HG03280 (cell line): ENCODE measurements at regions not wholly inside any gene's neighbourhood (a gene's known extent, or its start where the extent isn't known, plus 50 kb on each side); places are given as distances from the start of the nearest gene placed in this dataset.
"Not testable (repeated sequence)": the region's sequence is repeated elsewhere in the genome, so short reads cannot be mapped to it uniquely, and the experiment has no call there.

Experiments used
- ATAC-seq: cut with Tn5 transposase; IDR thresholded peaks from one replicate; pipeline ENCODE4 v1.9.1; 2021; ENCODE audit warnings: mild to moderate bottlenecking, moderate library complexity; ENCODE audit not compliant: unreplicated experiment

DNA sequence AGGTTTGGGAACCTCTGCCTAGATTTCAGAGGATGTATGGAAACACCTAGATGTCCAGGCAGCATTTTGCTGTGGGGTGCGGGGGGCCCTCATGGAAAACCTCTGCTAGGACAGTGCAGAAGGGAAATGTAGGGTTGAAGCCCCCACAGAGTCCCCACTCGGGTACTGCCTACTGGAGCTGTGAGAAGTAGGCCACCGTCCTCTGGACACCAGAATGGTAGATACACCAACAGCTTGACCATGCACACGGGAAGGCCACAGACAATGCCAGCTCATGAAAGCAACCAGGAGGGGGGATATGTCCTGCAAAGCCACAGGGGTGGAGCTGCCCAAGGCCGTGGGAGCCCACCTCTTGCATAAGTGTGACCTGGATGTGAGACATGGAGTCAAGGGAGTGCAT, 1336.5 kb downstream of the SPATA31A7 start:
- ATAC-seq = not testable (repeated sequence)

DNA sequence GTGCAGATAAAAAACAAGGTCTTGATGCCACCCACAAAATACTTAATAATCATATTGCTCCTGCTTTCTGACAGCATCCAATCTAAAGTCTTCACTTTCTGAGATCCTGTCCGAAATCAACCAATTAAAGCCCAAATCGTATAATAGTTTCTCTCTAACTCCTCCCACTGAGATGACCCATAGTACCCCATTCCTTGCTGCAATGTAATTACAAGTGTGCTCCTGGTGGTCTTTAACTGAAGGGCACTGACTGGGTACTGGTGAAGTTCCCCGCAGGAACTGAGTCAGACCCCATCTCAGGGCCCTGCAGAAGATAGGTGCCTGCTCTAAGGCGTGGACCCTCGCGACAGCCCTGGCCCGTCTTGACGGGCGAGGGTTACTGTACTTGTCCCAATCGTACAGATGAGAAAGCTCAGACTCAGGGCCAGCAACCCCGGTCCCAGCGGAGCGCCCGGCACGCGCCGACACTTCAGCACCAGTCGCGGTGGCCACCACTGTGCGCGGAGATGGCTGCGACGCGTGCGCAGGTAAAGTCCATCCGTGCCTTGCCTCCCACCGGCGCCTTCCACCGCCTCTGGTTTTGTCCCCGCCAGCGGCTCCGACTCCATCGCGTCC, 1342.4 kb downstream of the SPATA31A7 start:
- ATAC-seq = not testable (repeated sequence)

GRCh38 chr9:62532777-62533173, 1342.9 kb downstream of the SPATA31A7 start:
- not testable (repeated sequence) for ATAC-seq

- ATAC-seq = peak; percentile 71
Measured at GRCh38 chr9:62550539-62550938, 1360.7 kb downstream of the SPATA31A7 start.

- not testable (repeated sequence) for ATAC-seq
Measured at GRCh38 chr9:62560603-62561002, 1370.8 kb downstream of the SPATA31A7 start.

- not testable (repeated sequence) for ATAC-seq
Measured at GRCh38 chr9:62565132-62565531, 1375.3 kb downstream of the SPATA31A7 start.

- not testable (repeated sequence) for ATAC-seq
Measured at GRCh38 chr9:62566430-62566829, 1376.6 kb downstream of the SPATA31A7 start.

- not testable (repeated sequence) for ATAC-seq
Measured at GRCh38 chr9:62597128-62597527, 1407.3 kb downstream of the SPATA31A7 start.
